Liver (tissue), 8 donors: ENCODE measurements at regions not wholly inside any gene's neighbourhood (a gene's known extent, or its start where the extent isn't known, plus 50 kb on each side); places are given as distances from the start of the nearest gene placed in this dataset.

Experiments used
- DNase-seq: peaks from one replicate; pipeline ENCODE4 v3.0.0-alpha.2; 2017; ENCODE audit warnings: low spot score
- H3K27ac ChIP-seq, 2 donors: one replicate each; pipeline ENCODE4 v1.7.0; 2013; ENCODE audit warnings: inconsistent platforms in 2 of 2, low read length in 2 of 2, control low read depth in 1 of 2, low read depth in 1 of 2, mild to moderate bottlenecking in 1 of 2
- H3K27me3 ChIP-seq, 4 donors: one replicate each; pipeline versions ENCODE4 v1.6.1 to v1.7.0; 2013; ENCODE audit warnings: low read length in 3 of 4, inconsistent platforms in 1 of 4, mild to moderate bottlenecking in 1 of 4, moderate library complexity in 1 of 4; ENCODE audit not compliant: control insufficient read depth in 4 of 4, insufficient read depth in 4 of 4
- H3K36me3 ChIP-seq, 4 donors: one replicate each; pipeline versions ENCODE4 v1.6.1 to v1.7.0; 2013; ENCODE audit warnings: low read length in 3 of 4, mild to moderate bottlenecking in 3 of 4, low read depth in 1 of 4, moderate library complexity in 1 of 4; ENCODE audit not compliant: control insufficient read depth in 4 of 4, insufficient read depth in 3 of 4
- H3K4me1 ChIP-seq, 4 donors: one replicate each; pipeline versions ENCODE4 v1.6.1 to v1.7.0; 2013; ENCODE audit warnings: low read length in 3 of 4, mild to moderate bottlenecking in 3 of 4, moderate library complexity in 1 of 4; ENCODE audit not compliant: control insufficient read depth in 4 of 4, insufficient read depth in 4 of 4
- H3K4me3 ChIP-seq, 3 donors: one replicate each; pipeline versions ENCODE4 v1.6.1 to v1.7.0; 2013; ENCODE audit warnings: low read length in 3 of 3, control low read depth in 1 of 3, low read depth in 1 of 3, mild to moderate bottlenecking in 1 of 3
- H3K9ac ChIP-seq, 2 donors: one replicate each; pipeline ENCODE4 v1.7.0; 2013; ENCODE audit warnings: low read length in 2 of 2, mild to moderate bottlenecking in 2 of 2, moderate library complexity in 2 of 2, control low read depth in 1 of 2, low read depth in 1 of 2
- H3K9me3 ChIP-seq, 4 donors: one replicate each; pipeline versions ENCODE4 v1.6.1 to v1.7.0; 2013; ENCODE audit warnings: low read length in 3 of 4; ENCODE audit not compliant: control insufficient read depth in 4 of 4
- ATF3 ChIP-seq: IDR thresholded peaks from 2 replicates; pipeline ENCODE4 v1.6.1; 2016; ENCODE audit warnings: antibody characterized with exemption
- CTCF ChIP-seq: fragments of 150-350 bp; IDR thresholded peaks from 2 replicates; pipeline ENCODE4 v1.5.1; 2017; ENCODE audit warnings: improper control_type of control experiment, low read depth, low read length; ENCODE audit not compliant: missing input control
- EGR1 ChIP-seq, 2 donors: IDR thresholded peaks; 2 replicates each; pipeline ENCODE4 v1.6.1; 2016 to 2018; ENCODE audit warnings: antibody characterized with exemption in 2 of 2, low read depth in 2 of 2
- FOXA1 ChIP-seq: IDR thresholded peaks from 2 replicates; pipeline ENCODE4 v1.6.1; 2016; ENCODE audit warnings: antibody characterized with exemption
- FOXA2 ChIP-seq: IDR thresholded peaks from 2 replicates; pipeline ENCODE4 v1.6.1; 2016; ENCODE audit warnings: antibody characterized with exemption
- GABPA ChIP-seq, 2 donors: IDR thresholded peaks in 1 of 2; conservative IDR thresholded peaks in 1 of 2; 2 replicates each; pipeline ENCODE4 v1.6.1; 2016; ENCODE audit warnings: antibody characterized with exemption in 2 of 2, mild to moderate bottlenecking in 1 of 2, moderate library complexity in 1 of 2
- HNF4A ChIP-seq, 2 donors: conservative IDR thresholded peaks; 2 replicates each; pipeline ENCODE4 v1.6.1; 2016; ENCODE audit warnings: antibody characterized with exemption in 2 of 2, mild to moderate bottlenecking in 2 of 2
- HNF4G ChIP-seq: IDR thresholded peaks from 2 replicates; pipeline ENCODE4 v1.6.1; 2016; ENCODE audit warnings: antibody characterized with exemption
- JUND ChIP-seq, 2 donors: IDR thresholded peaks; 2 replicates each; pipeline ENCODE4 v1.6.1; 2016; ENCODE audit warnings: antibody characterized with exemption in 2 of 2
- MAX ChIP-seq: IDR thresholded peaks from 2 replicates; pipeline ENCODE4 v1.6.1; 2016; ENCODE audit warnings: antibody characterized with exemption
- NR2F2 ChIP-seq: IDR thresholded peaks from 2 replicates; pipeline ENCODE4 v1.6.1; 2016; ENCODE audit warnings: antibody characterized with exemption
- RAD21 ChIP-seq, 2 donors: IDR thresholded peaks; 2 replicates each; pipeline ENCODE4 v1.6.1; 2016; ENCODE audit warnings: antibody characterized with exemption in 2 of 2, mild to moderate bottlenecking in 2 of 2
- REST ChIP-seq: IDR thresholded peaks from 2 replicates; pipeline ENCODE4 v1.6.1; 2016; ENCODE audit warnings: antibody characterized with exemption, mild to moderate bottlenecking
- RXRA ChIP-seq, 2 donors: IDR thresholded peaks; 2 replicates each; pipeline ENCODE4 v1.6.1; 2017 to 2018; ENCODE audit warnings: antibody characterized with exemption in 2 of 2, mild to moderate bottlenecking in 1 of 2
- SP1 ChIP-seq: IDR thresholded peaks from 2 replicates; pipeline ENCODE4 v1.6.1; 2018; ENCODE audit warnings: antibody characterized with exemption, mild to moderate bottlenecking
- TAF1 ChIP-seq: conservative IDR thresholded peaks from 2 replicates; pipeline ENCODE4 v1.6.1; 2016; ENCODE audit warnings: antibody characterized with exemption, mild to moderate bottlenecking
- YY1 ChIP-seq: IDR thresholded peaks from 2 replicates; pipeline ENCODE4 v1.6.1; 2016; ENCODE audit warnings: antibody characterized with exemption, mild to moderate bottlenecking
- ZBTB33 ChIP-seq: IDR thresholded peaks from 2 replicates; pipeline ENCODE4 v1.6.1; 2016; ENCODE audit warnings: antibody characterized with exemption
- WGBS: extraction: QIAGEN DNeasy Blood & Tissue Kit; methylation state at CpG from one replicate; pipeline ENCODE4 v1.1.7; 2013; 5-methylcytosine and 5-hydroxymethylcytosine counted together
- donor health status: healthy.
- donor health status: healthy.
- donor health status: healthy.
- donor health status: healthy.
- donor health status: healthy.

- 90% methylated on average over 2 of the region's 2 CpGs for WGBS
- H3K36me3 ChIP-seq: no peaks in the 10 kb centered on the region
- H3K4me1 ChIP-seq: no peaks in the 10 kb centered on the region
- no peak overlapping the region for H3K9ac ChIP-seq
- no peak overlapping the region for H3K27ac ChIP-seq
- no peak for DNase-seq
- H3K27me3 ChIP-seq: no peaks in the 10 kb centered on the region
- peaks cover 0 to 5% (median 0%) of the 10 kb centered on the region in 4 donors for H3K9me3 ChIP-seq
- no peak for TF ChIP-seq CTCF
- TF ChIP-seq ZBTB33: no peak
- TF ChIP-seq ATF3: no peak
- TF ChIP-seq GABPA (IDR thresholded peaks at IDR 0.05 in 1 of 2, conservative IDR thresholded peaks at IDR 0.05 in 1 of 2): no peak
- no peak for TF ChIP-seq FOXA2
- no peak for TF ChIP-seq MAX
- no peak for TF ChIP-seq SP1
- TF ChIP-seq JUND (IDR thresholded peaks at IDR 0.05): no peak
- TF ChIP-seq HNF4G: no peak
- TF ChIP-seq RAD21 (IDR thresholded peaks at IDR 0.05): no peak
- no peak for TF ChIP-seq EGR1 (IDR thresholded peaks at IDR 0.05; ENCODE audit: low read depth in 2 of 2)
- TF ChIP-seq FOXA1: no peak
- no peak for TF ChIP-seq HNF4A (conservative IDR thresholded peaks at IDR 0.05)
- TF ChIP-seq NR2F2: no peak
- no peak for TF ChIP-seq REST
- no peak for TF ChIP-seq TAF1
- no peak for TF ChIP-seq RXRA (IDR thresholded peaks at IDR 0.05)
- TF ChIP-seq YY1: no peak
- H3K4me3 ChIP-seq: no peak overlapping the region
Observed at GRCh38 chr4:171087089-171087488, 726.1 kb upstream of the GALNTL6 start.
